ENCODE measurements at regions not wholly inside any gene's neighbourhood (a gene's known extent, or its start where the extent isn't known, plus 50 kb on each side); places are given as distances from the start of the nearest gene placed in this dataset.

GRCh38 chr12:67593461-67594330 is 54.8 kb upstream of the DYRK2 start:
- intact Hi-C loops (cut with micrococcal nuclease) = loop anchor here (2.0 kb wide), 3 partner anchors 37 to 145 kb away; no protein-coding TSS in a partner anchor
- no peak for DNase-seq (ENCODE audit: low spot score)
- H3K27me3 Mint-ChIP-seq (ENCODE audit: insufficient read depth) = no peaks in the 10 kb centered on the region
- peaks cover 53% of the 10 kb centered on the region for H3K4me1 Mint-ChIP-seq (ENCODE audit: low read depth)
- peaks cover 8% of the 10 kb centered on the region for H3K36me3 Mint-ChIP-seq (ENCODE audit: low read depth)
- no peak overlapping the region for H3K4me3 Mint-ChIP-seq
- no peak overlapping the region for H3K27ac Mint-ChIP-seq
- H3K9me3 Mint-ChIP-seq = peaks cover 17% of the 10 kb centered on the region

GRCh38 chr12:67594888-67595287 is 53.7 kb upstream of the DYRK2 start:
- no peak for DNase-seq (ENCODE audit: low spot score)
- Mint-ChIP-seq H3K9me3 (peaks cover 29% of the 10 kb centered on the region), H3K27ac (no peak overlapping the region), H3K4me3 (no peak overlapping the region), H3K27me3 (ENCODE audit: insufficient read depth) (no peaks in the 10 kb centered on the region), H3K4me1 (ENCODE audit: low read depth) (peaks cover 53% of the 10 kb centered on the region), H3K36me3 (ENCODE audit: low read depth) (peaks cover 8% of the 10 kb centered on the region)
- intact Hi-C loops (cut with micrococcal nuclease) = no loop called here

GRCh38 chr12:67595365-67595764 is 53.2 kb upstream of the DYRK2 start:
- peaks cover 30% of the 10 kb centered on the region for H3K9me3 Mint-ChIP-seq
- H3K36me3 Mint-ChIP-seq (ENCODE audit: low read depth) = peaks cover 8% of the 10 kb centered on the region
- intact Hi-C loops (cut with micrococcal nuclease) = no loop called here
- H3K27me3 Mint-ChIP-seq (ENCODE audit: insufficient read depth) = no peaks in the 10 kb centered on the region
- no peak overlapping the region for H3K4me3 Mint-ChIP-seq
- peaks cover 51% of the 10 kb centered on the region for H3K4me1 Mint-ChIP-seq (ENCODE audit: low read depth)
- DNase-seq (ENCODE audit: low spot score) = no peak
- H3K27ac Mint-ChIP-seq = no peak overlapping the region

GRCh38 chr12:67598598-67598997 is 49.9 kb upstream of the DYRK2 start:
- Mint-ChIP-seq H3K27me3 (ENCODE audit: insufficient read depth) (peaks cover 2% of the 10 kb centered on the region), H3K4me3 (no peak overlapping the region), H3K4me1 (ENCODE audit: low read depth) (peaks cover 20% of the 10 kb centered on the region), H3K9me3 (peaks cover 26% of the 10 kb centered on the region), H3K36me3 (ENCODE audit: low read depth) (peaks cover 2% of the 10 kb centered on the region), H3K27ac (no peak overlapping the region)
- no peak for DNase-seq (ENCODE audit: low spot score)
- intact Hi-C loops (cut with micrococcal nuclease) = no loop called here

All from activated T-helper 1 cell treated with anti-CD3 and anti-CD28 coated beads, Interleukin-12 subunit alpha, Interleukin-12 subunit beta, Interleukin-2, Interleukin-4 antibody, amounts not matched to agents 30 ng/mL and 10 ng/mL and 1 ng/mL, durations not matched to agents 14 hours and 24 hours and 36 hours (primary cell).